Common myeloid progenitor, CD34-positive (primary cell): ENCODE measurements at regions not wholly inside any gene's neighbourhood (a gene's known extent, or its start where the extent isn't known, plus 50 kb on each side); places are given as distances from the start of the nearest gene placed in this dataset.
"Not testable (repeated sequence)": the region's sequence is repeated elsewhere in the genome, so short reads cannot be mapped to it uniquely, and the experiment has no call there.

ENCODE experiments used
- CTCF ChIA-PET: fragments of 350-600 bp; sonication (Branson Sonifier 250); formaldehyde crosslinking; loops from one replicate; lab custom pipeline; 2021; ENCODE audit warnings: antibody characterized with exemption; lab: Charles Lee
- POLR2A ChIA-PET: fragments of 350-600 bp; sonication (Branson Sonifier 250); formaldehyde crosslinking; loops from one replicate; lab custom pipeline; 2021; ENCODE audit warnings: antibody characterized with exemption; lab: Charles Lee
- DNase-seq, 3 donors: peaks; one replicate each; pipeline versions ENCODE4 v3.0.0 to v3.0.0-alpha.2; 2013
- H3K27ac ChIP-seq, 2 experiments: 1 replicate in 1 of 2; 2 replicates in 1 of 2; pipeline ENCODE4 v1.7.0; 2013; ENCODE audit warnings: inconsistent platforms in 2 of 2, low read length in 2 of 2, mild to moderate bottlenecking in 2 of 2, low read depth in 1 of 2, moderate library complexity in 1 of 2; ENCODE audit not compliant: severe bottlenecking in 2 of 2, insufficient read depth in 1 of 2, poor library complexity in 1 of 2
- H3K27me3 ChIP-seq, 5 experiments: replicated peaks in 2 of 5; 1 replicate in 3 of 5; 2 replicates in 2 of 5; pipeline versions ENCODE4 v1.6.1 to v1.7.0; 2013; ENCODE audit warnings: low read length in 4 of 5, mild to moderate bottlenecking in 2 of 5, moderate library complexity in 2 of 5, inconsistent platforms in 1 of 5; ENCODE audit not compliant: insufficient read depth in 5 of 5, control insufficient read depth in 4 of 5
- H3K36me3 ChIP-seq, 4 experiments: 1 replicate in 2 of 4; 2 replicates in 2 of 4; pipeline versions ENCODE4 v1.6.1 to v1.7.0; 2013; ENCODE audit warnings: low read length in 3 of 4, control low read depth in 1 of 4, mild to moderate bottlenecking in 1 of 4; ENCODE audit not compliant: control insufficient read depth in 4 of 4, insufficient read depth in 4 of 4
- H3K4me1 ChIP-seq, 4 experiments: 1 replicate in 3 of 4; 2 replicates in 1 of 4; pipeline versions ENCODE4 v1.6.1 to v1.7.1; 2013; ENCODE audit warnings: low read length in 3 of 4, mild to moderate bottlenecking in 3 of 4, control low read depth in 1 of 4, inconsistent platforms in 1 of 4, moderate library complexity in 1 of 4; ENCODE audit not compliant: control insufficient read depth in 4 of 4, insufficient read depth in 4 of 4; ENCODE audit errors: control extremely low read depth in 1 of 4
- H3K4me3 ChIP-seq, 7 experiments: 1 replicate in 4 of 7; 2 replicates in 3 of 7; pipeline versions ENCODE4 v1.5.1 to v1.7.0; 2013; ENCODE audit warnings: mild to moderate bottlenecking in 7 of 7, low read length in 6 of 7, moderate library complexity in 6 of 7, inconsistent platforms in 2 of 7, low read depth in 2 of 7, control low read depth in 1 of 7; ENCODE audit not compliant: insufficient read depth in 4 of 7, control insufficient read depth in 1 of 7; ENCODE audit errors: extremely low read depth in 1 of 7
- H3K9me3 ChIP-seq, 5 experiments: 1 replicate in 4 of 5; 2 replicates in 1 of 5; pipeline versions ENCODE4 v1.6.1 to v1.7.1; 2013; ENCODE audit warnings: low read length in 4 of 5, mild to moderate bottlenecking in 2 of 5, inconsistent platforms in 1 of 5, low read depth in 1 of 5, moderate library complexity in 1 of 5; ENCODE audit not compliant: control insufficient read depth in 4 of 5, insufficient read depth in 2 of 5; ENCODE audit errors: control extremely low read depth in 1 of 5
- WGBS: methylation state at CpG from one replicate; pipeline ENCODE4 v1.1.5; 2013; ENCODE audit not compliant: insufficient coverage; 5-methylcytosine and 5-hydroxymethylcytosine counted together

- CTCF ChIA-PET, result no interaction called here
- POLR2A ChIA-PET, result interaction anchor here (0.8 kb wide), 1 partner anchor 328 kb away, joined by 4 read pairs; no protein-coding TSS in a partner anchor
- Histone ChIP-seq H3K9me3 (no peaks in the 10 kb centered on the region), H3K27ac (no peak overlapping the region), H3K36me3 (no peaks in the 10 kb centered on the region), H3K27me3 (no peaks in the 10 kb centered on the region), H3K4me3 (no peak overlapping the region), H3K4me1 (no peaks in the 10 kb centered on the region)
- no peak for DNase-seq
Observed at GRCh38 chr6:76972474-76972873, 490.8 kb downstream of the HTR1B start.

DNA sequence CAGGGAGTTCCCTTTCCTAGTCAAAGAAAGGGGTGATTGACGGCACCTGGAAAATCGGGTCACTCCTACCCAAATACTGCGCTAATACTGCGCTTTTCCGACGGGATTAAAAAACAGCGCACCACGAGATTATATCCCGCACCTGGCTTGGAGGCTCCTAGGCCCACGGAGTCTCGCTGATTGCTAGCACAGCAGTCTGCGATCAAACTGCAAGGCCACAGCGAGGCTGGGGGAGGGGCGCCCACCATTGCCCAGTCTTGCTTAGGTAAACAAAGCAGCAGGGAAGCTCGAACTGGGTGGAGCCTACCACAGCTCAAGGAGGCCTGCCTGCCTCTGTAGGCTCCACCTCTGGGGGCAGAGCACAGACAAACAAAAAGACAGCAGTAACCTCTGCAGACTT lies 504.1 kb downstream of the HTR1B start:
- H3K36me3 ChIP-seq, POLR2A ChIA-PET, H3K4me1 ChIP-seq, H3K27me3 ChIP-seq, DNase-seq, H3K9me3 ChIP-seq, H3K4me3 ChIP-seq, H3K27ac ChIP-seq, CTCF ChIA-PET: not testable (repeated sequence)
- 93% methylated on average over 9 of the region's 15 CpGs for WGBS

GRCh38 chr6:76942203-76942966 lies 520.9 kb downstream of the HTR1B start:
- CTCF ChIA-PET, result no interaction called here
- H3K9me3 ChIP-seq, result peaks cover 0 to 4% (median 0%) of the 10 kb centered on the region in 5 experiments
- POLR2A ChIA-PET, result no interaction called here
- H3K4me1 ChIP-seq, result no peaks in the 10 kb centered on the region
- DNase-seq, result no peak
- 93% methylated on average over 2 of the region's 2 CpGs for WGBS
- no peak overlapping the region for H3K27ac ChIP-seq
- H3K27me3 ChIP-seq, result no peaks in the 10 kb centered on the region
- no peaks in the 10 kb centered on the region for H3K36me3 ChIP-seq
- no peak overlapping the region for H3K4me3 ChIP-seq

DNA sequence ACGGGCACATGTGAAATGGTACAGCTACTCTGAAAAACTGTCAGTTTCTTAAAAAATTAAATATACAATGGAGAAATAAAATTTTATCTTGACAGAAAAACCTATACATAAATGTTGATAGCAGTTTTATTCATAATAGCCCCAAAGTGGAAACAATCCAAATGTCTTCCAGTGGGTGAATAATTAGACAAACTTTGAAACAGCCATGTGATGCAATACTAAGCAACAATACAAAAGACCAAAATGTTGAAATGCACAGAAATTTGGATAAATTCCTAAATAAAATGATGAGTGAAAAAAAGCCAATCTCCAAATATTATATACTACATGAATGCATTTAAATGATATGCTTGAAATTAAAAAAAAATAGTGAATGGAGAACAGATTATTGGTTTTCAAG lies 523.1 kb downstream of the HTR1B start:
- no peaks in the 10 kb centered on the region for H3K27me3 ChIP-seq
- DNase-seq, result no peak
- no CpG with 5 or more reads among the region's 1 CpG for WGBS
- H3K4me1 ChIP-seq, result no peaks in the 10 kb centered on the region
- no peak overlapping the region for H3K27ac ChIP-seq
- H3K4me3 ChIP-seq, result no peak overlapping the region
- H3K9me3 ChIP-seq, result peaks cover 0 to 4% (median 1%) of the 10 kb centered on the region in 5 experiments
- CTCF ChIA-PET, result no interaction called here
- no peaks in the 10 kb centered on the region for H3K36me3 ChIP-seq
- POLR2A ChIA-PET, result no interaction called here

- WGBS, result no CpG with 5 or more reads among the region's 2 CpGs
- Histone ChIP-seq H3K36me3 (no peaks in the 10 kb centered on the region), H3K27me3 (no peaks in the 10 kb centered on the region), H3K4me3 (no peak overlapping the region), H3K4me1 (no peaks in the 10 kb centered on the region), H3K27ac (no peak overlapping the region), H3K9me3 (no peaks in the 10 kb centered on the region)
- ChIA-PET POLR2A (no interaction called here), CTCF (no interaction called here)
- no peak for DNase-seq
Observed at GRCh38 chr6:76914737-76915136, 548.6 kb downstream of the HTR1B start.

DNA sequence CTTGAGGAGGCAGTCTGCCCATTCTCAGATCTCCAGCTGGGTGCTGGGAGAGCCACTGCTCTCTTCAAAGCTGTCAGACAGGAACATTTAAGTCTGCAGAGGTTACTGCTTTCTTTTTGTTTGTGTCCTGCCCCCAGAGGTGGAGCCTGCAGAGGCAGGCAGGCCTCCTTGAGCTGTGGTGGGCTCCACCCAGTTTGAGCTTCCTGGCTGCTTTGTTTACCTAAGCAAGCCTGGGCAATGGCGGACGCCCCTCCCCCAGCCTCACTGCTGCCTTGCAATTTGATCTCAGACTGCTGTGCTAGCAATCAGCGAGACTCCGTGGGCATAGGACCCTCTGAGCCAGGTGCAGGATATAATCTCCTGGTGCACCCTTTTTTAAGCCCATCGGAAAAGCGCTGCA lies 557.8 kb downstream of the HTR1B start:
- POLR2A ChIA-PET, H3K27ac ChIP-seq, H3K4me3 ChIP-seq, H3K9me3 ChIP-seq, H3K4me1 ChIP-seq, H3K27me3 ChIP-seq, H3K36me3 ChIP-seq, DNase-seq, CTCF ChIA-PET: not testable (repeated sequence)
- WGBS, result 80% methylated on average over 1 of the region's 6 CpGs

- POLR2A ChIA-PET, result interaction anchor here (0.7 kb wide), 1 partner anchor 56 kb away, joined by 3 read pairs; no protein-coding TSS in a partner anchor
- CTCF ChIA-PET, result no interaction called here
- Histone ChIP-seq H3K9me3 (peaks cover 0 to 3% (median 0%) of the 10 kb centered on the region in 5 experiments), H3K27ac (no peak overlapping the region), H3K27me3 (no peaks in the 10 kb centered on the region), H3K4me1 (no peaks in the 10 kb centered on the region), H3K4me3 (no peak overlapping the region), H3K36me3 (no peaks in the 10 kb centered on the region)
- no CpG with 5 or more reads among the region's 3 CpGs for WGBS
- DNase-seq, result no peak
Observed at GRCh38 chr6:76892542-76892941, 570.7 kb downstream of the HTR1B start.
